ENCODE measurements at regions not wholly inside any gene's neighbourhood (a gene's known extent, or its start where the extent isn't known, plus 50 kb on each side); places are given as distances from the start of the nearest gene placed in this dataset.

DNA sequence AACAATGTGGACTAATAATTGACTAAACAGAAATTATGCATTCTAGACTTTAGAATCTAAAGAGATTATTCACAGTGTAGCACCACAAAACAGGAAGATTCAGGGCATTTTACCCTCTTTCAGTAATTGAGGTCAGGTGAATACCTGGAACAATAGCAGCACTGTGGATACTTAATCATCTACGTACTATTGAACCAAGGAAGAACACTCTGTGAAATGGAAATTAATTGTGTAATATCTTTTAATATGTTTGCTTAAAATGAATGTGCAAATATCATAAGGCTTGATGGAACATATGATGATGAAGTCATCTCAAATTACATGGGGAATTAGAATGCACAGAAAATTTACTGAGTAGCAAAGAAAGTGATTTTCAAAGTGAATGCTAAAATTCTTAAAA, 68.5 kb upstream of the MAP9 start:
- no peak overlapping the region for H3K27ac ChIP-seq (ENCODE audit: low read depth)
- TF ChIP-seq POLR2AphosphoS5 (IDR thresholded peaks at IDR 0.05; ENCODE audit: low read depth) (no peak), STAT1 (IDR thresholded peaks at IDR 0.05; ENCODE audit: unreplicated experiment) (no peak), CREB1 (CRISPR knock-in tag; IDR thresholded peaks at IDR 0.05; ENCODE audit: low read depth) (no peak), JUNB (IDR thresholded peaks at IDR 0.05; ENCODE audit: unreplicated experiment) (no peak), EZH2 (IDR thresholded peaks at IDR 0.05; ENCODE audit: low read depth, unreplicated experiment) (no peak), NANOG (IDR thresholded peaks at IDR 0.05; ENCODE audit: borderline replicate concordance) (no peak), EZH2phosphoT487 (IDR thresholded peaks at IDR 0.05; ENCODE audit: unreplicated experiment) (no peak), ZNF114 (CRISPR knock-in tag; IDR thresholded peaks at IDR 0.05) (no peak), ZNF331 (CRISPR knock-in tag; IDR thresholded peaks at IDR 0.05; ENCODE audit: low read depth) (no peak)
- TF ChIP-seq, protein P1, sequence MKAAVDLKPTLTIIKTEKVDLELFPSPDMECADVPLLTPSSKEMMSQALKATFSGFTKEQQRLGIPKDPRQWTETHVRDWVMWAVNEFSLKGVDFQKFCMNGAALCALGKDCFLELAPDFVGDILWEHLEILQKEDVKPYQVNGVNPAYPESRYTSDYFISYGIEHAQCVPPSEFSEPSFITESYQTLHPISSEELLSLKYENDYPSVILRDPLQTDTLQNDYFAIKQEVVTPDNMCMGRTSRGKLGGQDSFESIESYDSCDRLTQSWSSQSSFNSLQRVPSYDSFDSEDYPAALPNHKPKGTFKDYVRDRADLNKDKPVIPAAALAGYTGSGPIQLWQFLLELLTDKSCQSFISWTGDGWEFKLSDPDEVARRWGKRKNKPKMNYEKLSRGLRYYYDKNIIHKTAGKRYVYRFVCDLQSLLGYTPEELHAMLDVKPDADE (IDR thresholded peaks at IDR 0.05): no peak
- TF ChIP-seq, protein P2, sequence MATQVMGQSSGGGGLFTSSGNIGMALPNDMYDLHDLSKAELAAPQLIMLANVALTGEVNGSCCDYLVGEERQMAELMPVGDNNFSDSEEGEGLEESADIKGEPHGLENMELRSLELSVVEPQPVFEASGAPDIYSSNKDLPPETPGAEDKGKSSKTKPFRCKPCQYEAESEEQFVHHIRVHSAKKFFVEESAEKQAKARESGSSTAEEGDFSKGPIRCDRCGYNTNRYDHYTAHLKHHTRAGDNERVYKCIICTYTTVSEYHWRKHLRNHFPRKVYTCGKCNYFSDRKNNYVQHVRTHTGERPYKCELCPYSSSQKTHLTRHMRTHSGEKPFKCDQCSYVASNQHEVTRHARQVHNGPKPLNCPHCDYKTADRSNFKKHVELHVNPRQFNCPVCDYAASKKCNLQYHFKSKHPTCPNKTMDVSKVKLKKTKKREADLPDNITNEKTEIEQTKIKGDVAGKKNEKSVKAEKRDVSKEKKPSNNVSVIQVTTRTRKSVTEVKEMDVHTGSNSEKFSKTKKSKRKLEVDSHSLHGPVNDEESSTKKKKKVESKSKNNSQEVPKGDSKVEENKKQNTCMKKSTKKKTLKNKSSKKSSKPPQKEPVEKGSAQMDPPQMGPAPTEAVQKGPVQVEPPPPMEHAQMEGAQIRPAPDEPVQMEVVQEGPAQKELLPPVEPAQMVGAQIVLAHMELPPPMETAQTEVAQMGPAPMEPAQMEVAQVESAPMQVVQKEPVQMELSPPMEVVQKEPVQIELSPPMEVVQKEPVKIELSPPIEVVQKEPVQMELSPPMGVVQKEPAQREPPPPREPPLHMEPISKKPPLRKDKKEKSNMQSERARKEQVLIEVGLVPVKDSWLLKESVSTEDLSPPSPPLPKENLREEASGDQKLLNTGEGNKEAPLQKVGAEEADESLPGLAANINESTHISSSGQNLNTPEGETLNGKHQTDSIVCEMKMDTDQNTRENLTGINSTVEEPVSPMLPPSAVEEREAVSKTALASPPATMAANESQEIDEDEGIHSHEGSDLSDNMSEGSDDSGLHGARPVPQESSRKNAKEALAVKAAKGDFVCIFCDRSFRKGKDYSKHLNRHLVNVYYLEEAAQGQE (IDR thresholded peaks at IDR 0.05; ENCODE audit: unreplicated experiment): no peak
- TF ChIP-seq, protein P3, sequence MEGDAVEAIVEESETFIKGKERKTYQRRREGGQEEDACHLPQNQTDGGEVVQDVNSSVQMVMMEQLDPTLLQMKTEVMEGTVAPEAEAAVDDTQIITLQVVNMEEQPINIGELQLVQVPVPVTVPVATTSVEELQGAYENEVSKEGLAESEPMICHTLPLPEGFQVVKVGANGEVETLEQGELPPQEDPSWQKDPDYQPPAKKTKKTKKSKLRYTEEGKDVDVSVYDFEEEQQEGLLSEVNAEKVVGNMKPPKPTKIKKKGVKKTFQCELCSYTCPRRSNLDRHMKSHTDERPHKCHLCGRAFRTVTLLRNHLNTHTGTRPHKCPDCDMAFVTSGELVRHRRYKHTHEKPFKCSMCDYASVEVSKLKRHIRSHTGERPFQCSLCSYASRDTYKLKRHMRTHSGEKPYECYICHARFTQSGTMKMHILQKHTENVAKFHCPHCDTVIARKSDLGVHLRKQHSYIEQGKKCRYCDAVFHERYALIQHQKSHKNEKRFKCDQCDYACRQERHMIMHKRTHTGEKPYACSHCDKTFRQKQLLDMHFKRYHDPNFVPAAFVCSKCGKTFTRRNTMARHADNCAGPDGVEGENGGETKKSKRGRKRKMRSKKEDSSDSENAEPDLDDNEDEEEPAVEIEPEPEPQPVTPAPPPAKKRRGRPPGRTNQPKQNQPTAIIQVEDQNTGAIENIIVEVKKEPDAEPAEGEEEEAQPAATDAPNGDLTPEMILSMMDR (conservative IDR thresholded peaks at IDR 0.05; ENCODE audit: low read depth in 2 of 2): no peak
- TF ChIP-seq, protein P4, sequence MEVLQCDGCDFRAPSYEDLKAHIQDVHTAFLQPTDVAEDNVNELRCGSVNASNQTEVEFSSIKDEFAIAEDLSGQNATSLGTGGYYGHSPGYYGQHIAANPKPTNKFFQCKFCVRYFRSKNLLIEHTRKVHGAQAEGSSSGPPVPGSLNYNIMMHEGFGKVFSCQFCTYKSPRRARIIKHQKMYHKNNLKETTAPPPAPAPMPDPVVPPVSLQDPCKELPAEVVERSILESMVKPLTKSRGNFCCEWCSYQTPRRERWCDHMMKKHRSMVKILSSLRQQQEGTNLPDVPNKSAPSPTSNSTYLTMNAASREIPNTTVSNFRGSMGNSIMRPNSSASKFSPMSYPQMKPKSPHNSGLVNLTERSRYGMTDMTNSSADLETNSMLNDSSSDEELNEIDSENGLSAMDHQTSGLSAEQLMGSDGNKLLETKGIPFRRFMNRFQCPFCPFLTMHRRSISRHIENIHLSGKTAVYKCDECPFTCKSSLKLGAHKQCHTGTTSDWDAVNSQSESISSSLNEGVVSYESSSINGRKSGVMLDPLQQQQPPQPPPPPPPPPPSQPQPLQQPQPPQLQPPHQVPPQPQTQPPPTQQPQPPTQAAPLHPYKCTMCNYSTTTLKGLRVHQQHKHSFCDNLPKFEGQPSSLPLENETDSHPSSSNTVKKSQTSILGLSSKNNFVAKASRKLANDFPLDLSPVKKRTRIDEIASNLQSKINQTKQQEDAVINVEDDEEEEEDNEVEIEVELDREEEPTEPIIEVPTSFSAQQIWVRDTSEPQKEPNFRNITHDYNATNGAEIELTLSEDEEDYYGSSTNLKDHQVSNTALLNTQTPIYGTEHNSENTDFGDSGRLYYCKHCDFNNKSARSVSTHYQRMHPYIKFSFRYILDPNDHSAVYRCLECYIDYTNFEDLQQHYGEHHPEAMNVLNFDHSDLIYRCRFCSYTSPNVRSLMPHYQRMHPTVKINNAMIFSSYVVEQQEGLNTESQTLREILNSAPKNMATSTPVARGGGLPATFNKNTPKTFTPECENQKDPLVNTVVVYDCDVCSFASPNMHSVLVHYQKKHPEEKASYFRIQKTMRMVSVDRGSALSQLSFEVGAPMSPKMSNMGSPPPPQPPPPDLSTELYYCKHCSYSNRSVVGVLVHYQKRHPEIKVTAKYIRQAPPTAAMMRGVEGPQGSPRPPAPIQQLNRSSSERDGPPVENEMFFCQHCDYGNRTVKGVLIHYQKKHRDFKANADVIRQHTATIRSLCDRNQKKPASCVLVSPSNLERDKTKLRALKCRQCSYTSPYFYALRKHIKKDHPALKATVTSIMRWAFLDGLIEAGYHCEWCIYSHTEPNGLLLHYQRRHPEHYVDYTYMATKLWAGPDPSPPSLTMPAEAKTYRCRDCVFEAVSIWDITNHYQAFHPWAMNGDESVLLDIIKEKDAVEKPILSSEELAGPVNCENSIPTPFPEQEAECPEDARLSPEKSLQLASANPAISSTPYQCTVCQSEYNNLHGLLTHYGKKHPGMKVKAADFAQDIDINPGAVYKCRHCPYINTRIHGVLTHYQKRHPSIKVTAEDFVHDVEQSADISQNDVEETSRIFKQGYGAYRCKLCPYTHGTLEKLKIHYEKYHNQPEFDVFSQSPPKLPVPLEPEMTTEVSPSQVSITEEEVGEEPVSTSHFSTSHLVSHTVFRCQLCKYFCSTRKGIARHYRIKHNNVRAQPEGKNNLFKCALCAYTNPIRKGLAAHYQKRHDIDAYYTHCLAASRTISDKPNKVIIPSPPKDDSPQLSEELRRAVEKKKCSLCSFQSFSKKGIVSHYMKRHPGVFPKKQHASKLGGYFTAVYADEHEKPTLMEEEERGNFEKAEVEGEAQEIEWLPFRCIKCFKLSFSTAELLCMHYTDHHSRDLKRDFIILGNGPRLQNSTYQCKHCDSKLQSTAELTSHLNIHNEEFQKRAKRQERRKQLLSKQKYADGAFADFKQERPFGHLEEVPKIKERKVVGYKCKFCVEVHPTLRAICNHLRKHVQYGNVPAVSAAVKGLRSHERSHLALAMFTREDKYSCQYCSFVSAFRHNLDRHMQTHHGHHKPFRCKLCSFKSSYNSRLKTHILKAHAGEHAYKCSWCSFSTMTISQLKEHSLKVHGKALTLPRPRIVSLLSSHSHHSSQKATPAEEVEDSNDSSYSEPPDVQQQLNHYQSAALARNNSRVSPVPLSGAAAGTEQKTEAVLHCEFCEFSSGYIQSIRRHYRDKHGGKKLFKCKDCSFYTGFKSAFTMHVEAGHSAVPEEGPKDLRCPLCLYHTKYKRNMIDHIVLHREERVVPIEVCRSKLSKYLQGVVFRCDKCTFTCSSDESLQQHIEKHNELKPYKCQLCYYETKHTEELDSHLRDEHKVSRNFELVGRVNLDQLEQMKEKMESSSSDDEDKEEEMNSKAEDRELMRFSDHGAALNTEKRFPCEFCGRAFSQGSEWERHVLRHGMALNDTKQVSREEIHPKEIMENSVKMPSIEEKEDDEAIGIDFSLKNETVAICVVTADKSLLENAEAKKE (CRISPR knock-in tag; IDR thresholded peaks at IDR 0.05): no peak
- H4K20me1 ChIP-seq (replicated peaks; ENCODE audit: insufficient read depth): no peaks in the 10 kb centered on the region
- H3K9me3 Mint-ChIP-seq: no peaks in the 10 kb centered on the region
- no peak overlapping the region for H2AFZ ChIP-seq
- peaks cover 13% of the 10 kb centered on the region for H3K4me1 Mint-ChIP-seq
- H3K4me3 Mint-ChIP-seq: no peak overlapping the region
- no peak overlapping the region for H3K4me3 ChIP-seq
- DNase-seq (ENCODE audit: low spot score) (no peak), ATAC-seq (no peak)
- H3K27ac Mint-ChIP-seq: no peak overlapping the region
- no peaks in the 10 kb centered on the region for H3K36me3 Mint-ChIP-seq (ENCODE audit: low read depth)
- H3K27me3 Mint-ChIP-seq (ENCODE audit: insufficient read depth, low read depth, poor library complexity): peaks cover 6% of the 10 kb centered on the region
- peaks cover 9% of the 10 kb centered on the region for H3K27me3 ChIP-seq (ENCODE audit: insufficient read depth)
- H3K4me1 ChIP-seq (ENCODE audit: insufficient read depth): no peaks in the 10 kb centered on the region
- no peaks in the 10 kb centered on the region for H3K79me2 ChIP-seq (replicated peaks; ENCODE audit: insufficient read depth)
- H3K36me3 ChIP-seq (ENCODE audit: insufficient read depth): no peaks in the 10 kb centered on the region
- no peaks in the 10 kb centered on the region for H3F3A ChIP-seq (replicated peaks; ENCODE audit: low read depth)
- no peaks in the 10 kb centered on the region for H3K9me2 ChIP-seq (ENCODE audit: insufficient read depth)
- H3K4me2 ChIP-seq: no peak overlapping the region

Measured in GM23338 (cell line).